HG03025 (cell line): ENCODE measurements at regions not wholly inside any gene's neighbourhood (a gene's known extent, or its start where the extent isn't known, plus 50 kb on each side); places are given as distances from the start of the nearest gene placed in this dataset.
"Not testable (repeated sequence)": the region's sequence is repeated elsewhere in the genome, so short reads cannot be mapped to it uniquely, and the experiment has no call there.

Experiments
- ATAC-seq: cut with Tn5 transposase; IDR thresholded peaks from one replicate; pipeline ENCODE4 v1.9.1; 2021; ENCODE audit warnings: mild to moderate bottlenecking, moderate library complexity; ENCODE audit not compliant: unreplicated experiment, low FRiP score

DNA sequence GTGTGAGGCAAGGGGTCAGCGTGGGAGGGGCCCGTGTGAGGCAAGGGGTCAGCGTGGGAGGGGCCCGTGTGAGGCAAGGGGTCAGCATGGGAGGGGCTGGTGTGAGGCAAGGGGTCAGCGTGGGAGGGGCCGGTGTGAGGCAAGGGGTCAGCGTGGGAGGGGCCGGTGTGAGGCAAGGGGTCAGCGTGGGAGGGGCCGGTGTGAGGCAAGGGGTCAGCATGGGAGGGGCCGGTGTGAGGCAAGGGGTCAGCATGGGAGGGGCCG is 119.2 kb downstream of the SEPTIN14 start:
- ATAC-seq: not testable (repeated sequence)

DNA sequence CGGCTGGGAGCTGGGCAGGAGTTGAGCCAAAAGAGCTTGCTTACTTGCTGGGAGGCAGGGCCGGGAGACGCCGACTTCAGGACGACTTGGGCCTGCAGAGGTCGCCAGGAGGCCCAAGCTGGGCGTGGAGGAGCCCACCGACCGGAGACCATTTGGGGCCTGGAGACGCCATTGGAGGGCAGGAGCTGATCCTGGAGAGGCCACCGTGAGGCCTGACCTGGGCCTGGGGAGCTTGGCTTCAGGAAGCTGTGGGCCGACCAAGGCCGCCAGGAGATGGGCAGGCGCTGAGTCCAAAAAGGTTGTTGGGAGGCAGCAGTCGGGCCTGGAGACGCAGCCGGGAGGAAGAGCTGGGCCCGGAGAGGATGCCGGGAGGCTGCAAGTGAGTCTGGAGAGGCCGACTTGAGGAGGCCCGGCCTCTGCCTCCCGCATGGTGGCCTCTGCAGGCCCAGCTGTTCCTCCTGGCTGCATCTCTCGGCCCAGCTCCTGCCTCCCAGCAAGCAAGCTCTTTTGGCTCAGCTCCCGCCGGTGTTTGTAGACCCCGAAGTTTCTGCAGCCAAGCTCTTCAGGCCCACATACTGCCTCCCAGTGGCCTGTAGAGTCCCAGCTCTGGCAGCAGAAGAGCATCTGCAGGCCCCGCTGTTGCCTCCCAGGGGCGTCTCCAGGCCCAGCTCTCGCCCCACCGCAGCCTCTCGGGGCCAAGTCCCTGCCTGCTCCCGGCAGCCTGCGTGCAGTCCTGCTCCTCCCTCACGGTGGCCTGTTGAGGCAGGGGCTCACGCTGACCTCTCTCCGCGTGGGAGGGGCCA is 119.7 kb downstream of the SEPTIN14 start:
- not testable (repeated sequence) for ATAC-seq

DNA sequence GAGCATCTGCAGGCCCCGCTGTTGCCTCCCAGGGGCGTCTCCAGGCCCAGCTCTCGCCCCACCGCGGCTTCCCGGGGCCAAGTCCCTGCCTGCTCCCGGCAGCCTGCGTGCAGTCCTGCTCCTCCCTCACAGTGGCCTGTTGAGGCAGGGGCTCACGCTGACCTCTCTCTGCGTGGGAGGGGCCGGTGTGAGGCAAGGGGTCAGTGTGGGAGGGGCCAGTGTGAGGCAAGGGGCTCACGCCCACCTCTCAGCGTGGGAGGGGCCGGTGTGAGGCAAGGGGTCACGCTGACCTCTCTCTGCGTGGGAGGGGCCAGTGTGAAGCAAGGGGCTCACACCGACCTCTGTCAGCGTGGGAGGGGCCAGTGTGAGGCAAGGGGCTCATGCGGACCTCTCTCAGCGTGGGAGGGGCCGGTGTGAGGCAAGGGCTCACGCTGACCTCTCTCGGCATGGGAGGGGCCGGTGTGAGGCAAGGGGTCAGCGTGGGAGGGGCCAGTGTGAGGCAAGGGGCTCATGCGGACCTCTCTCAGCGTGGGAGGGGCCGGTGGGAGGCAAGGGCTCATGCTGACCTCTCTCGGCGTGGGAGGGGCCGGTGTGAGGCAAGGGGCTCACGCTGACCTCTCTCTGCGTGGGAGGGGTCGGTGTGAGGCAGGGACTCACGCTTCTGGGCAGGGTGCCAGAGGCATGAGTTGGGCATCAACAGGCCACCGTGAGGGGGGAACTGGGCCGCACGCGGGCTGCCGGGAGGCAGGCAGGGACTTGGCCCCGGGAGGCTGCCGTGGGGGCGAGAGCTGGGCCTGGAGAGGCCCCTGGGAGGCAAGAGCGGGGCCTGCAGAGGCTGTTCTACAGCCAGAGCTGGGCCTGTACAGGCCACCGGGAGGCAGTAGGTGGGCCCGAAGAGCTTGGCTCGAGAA is 120.6 kb downstream of the SEPTIN14 start:
- not testable (repeated sequence) for ATAC-seq

DNA sequence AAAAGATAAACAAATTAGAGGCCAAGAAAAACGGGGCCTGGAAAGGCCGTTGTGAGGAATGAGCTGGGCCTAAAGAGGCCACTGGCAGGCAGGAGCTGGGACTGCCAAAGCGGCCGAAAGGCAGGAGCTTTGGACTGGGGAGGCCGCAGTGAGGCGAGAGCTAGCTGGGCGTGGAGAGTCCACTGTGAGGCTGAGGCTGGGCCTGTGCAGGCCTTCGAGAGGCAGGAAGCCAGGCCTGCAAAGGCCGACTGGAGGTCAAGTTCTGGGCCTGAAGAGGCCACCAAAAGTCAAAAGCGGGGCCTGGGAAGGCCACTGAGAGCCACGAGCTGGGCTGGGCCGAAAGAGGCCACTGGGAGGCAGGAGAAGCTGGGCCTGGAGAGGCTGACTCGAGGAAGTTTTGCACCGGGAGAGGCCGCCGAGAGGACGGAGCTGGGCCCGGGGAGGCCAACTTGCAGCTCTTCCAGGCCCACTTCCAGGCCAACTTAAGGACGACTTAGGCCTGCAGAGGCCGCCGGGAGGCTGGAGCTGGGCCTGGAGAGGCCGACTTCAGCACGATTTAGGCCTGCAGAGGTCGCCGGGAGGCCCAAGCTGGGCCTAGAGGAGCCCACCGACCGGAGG is 121.8 kb downstream of the SEPTIN14 start:
- ATAC-seq: not testable (repeated sequence)

DNA sequence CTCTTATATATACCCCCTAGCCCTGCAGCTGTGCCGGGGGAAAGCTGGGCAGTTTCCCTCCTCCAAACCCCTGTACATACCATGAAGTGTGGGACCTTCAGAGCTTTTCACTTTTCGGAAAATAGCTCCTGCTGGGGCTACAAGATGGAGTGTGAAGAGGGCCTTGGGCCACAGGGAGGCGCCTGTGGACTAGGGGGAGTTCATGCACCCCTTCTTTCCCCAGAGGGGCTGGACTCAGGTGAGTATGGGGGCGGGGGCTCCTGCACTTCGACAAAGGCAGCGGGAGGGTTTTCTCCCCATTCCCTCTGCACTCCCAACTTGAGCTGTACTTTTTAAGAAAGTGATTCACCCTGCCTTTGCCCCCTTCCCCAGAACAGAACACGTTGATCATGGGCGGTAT is 122.5 kb downstream of the SEPTIN14 start:
- ATAC-seq: not testable (repeated sequence)

DNA sequence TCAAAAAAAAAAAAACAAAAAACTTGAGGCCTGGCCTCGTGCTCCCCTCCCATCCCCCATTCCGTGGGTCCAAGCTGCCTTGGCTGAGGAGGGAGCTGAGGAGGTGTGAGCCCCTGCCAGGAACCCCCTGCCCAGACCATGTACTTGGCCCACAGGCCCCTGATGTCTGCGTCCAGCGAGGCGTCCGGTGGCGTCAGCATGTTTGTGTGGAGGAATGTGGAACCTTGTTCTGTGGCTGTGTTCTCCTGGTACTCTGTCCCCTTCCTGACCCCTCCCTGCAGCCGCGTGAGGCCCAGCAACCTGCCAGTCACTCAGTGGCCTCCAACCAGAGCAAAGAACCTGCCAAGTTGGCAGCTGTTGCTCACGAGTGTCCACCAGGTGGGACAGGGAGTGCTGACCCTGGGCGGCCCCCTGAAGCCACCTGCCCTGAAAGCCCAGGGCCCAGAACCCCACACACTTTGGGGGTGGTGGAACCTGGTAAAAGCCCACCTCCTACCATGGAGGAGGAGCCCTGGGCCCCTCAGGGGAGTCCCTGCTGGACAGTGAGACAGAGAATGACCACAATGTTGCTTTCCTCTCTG is 125.8 kb downstream of the SEPTIN14 start:
- ATAC-seq: not testable (repeated sequence)

DNA sequence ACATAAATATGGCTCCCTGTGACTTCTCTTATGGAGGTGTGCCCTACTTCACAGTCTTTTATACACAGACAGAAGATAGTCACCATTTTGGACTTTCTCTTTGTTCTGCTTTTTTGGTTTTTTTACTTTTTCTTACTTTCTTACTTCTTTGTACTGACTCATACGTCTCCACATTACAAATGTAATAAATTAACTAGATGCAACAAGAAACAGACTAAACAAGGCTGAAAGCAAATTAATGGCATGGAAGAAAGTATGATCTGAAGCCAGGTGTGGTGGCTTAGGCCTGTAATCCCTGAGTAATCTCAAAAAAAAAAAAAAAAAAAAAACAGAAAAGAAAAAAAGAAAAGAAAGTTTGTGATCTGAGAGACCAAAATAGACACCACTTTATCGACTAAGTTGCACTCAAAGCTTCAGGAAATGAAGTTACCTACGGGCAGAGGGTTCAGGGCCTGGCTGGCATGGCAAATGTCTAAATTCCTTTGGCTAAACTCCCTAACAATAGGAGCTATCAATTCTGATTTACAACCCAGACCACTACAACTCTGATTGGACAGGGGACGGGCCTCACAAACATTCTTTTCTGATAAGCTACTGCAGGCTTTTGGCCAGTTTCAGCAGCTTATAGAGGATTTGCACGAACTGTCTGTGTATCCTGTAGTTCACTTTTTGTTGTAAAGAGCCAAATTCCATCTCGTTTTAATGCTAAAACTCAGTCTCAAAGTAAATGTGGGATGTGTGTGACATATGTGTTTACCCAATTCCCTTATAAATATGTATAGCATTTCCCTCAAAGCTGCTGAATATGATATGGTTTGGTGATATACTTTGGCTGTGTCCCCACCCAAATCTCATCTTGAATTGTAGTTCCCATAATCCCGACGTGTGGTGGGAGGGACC is 129.1 kb downstream of the SEPTIN14 start:
- ATAC-seq: no peak

DNA sequence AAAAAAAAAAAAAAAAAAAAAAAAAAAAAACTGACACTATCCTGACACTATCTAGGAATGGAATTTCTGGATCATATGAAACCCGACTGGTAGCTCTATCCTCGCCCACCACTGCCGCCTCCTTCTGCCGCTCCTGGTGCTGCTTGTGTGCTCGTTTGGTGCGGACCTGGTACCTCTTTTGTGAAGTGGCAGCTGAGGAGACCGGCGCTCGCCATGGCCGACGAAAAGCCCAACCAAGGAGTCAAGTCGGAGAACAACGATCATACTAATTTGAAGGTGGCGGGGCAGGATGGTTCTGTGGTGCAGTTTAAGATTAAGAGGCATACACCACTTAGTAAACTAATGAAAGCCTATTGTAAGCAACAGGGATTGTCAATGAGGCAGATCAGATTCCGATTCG is 130.6 kb downstream of the SEPTIN14 start:
- ATAC-seq: no peak

DNA sequence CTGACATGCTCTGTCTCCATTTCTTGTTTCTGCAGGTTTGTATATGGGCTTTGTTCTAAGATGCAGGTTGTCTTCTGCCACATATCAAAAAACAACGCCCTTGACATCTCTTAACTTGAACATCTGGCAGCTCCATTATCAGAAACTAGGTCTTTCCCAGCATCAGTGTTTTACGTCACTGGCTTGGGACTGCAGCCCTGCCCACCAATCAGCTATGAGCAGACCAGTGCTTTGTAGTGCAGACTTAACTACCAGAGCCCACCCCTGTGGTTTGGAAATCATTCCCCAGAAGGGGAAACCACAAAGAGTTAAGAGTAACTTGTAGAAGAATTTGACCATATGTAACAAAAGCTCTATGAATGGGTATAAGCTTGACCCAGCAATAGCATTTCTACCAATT is 132.4 kb downstream of the SEPTIN14 start:
- no peak for ATAC-seq

DNA sequence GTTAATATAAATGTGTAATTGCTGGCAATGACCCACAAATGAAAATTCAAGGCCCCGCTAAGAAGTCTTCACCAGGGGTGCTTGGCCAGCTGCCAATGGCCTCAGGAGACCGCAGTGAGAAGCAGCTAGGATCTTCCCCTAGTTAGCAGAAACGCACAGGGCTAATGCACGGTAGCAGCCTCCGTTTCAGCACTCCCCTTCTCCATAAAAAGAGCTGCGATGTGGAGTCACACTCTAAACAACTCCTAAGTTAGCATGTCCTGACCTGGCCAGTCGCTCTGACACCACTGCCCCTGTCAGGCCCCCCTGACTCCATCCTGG is 139.0 kb downstream of the SEPTIN14 start:
- no peak for ATAC-seq

DNA sequence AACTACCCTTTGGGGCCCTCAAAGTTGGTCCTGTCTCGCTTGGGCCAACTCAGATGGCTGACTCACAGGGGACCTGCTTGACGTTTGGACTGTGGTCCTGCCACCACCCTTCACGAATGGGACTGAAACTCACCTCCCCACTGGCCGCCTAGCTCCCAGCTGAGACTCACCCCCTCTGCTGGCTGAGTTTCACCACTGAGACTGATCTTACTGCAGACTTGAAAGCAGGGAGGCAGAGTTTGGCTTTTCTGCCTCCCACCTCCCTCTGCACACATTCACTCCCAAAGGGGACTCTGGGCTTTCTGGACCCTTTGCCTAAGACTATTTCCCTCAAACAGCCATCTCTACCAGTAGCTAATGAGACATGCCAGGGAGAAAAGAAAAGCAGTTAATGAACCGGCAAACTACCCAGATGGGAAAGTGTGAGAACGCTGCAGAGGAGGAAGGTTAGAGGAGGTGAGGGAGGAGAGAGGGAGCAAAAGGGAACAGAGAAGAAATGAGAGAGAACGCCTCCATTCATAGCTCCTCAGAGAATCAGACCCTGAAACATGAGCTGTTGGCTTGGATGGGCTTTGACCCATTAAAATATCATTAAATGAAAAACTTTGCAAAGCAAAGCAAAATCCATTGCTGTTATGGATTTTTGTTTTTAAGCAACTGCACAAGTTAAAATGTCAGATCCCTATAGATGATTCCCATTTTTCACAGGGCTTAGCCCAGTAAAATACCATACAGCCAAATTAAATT is 139.5 kb downstream of the SEPTIN14 start:
- ATAC-seq: peak; percentile 82

DNA sequence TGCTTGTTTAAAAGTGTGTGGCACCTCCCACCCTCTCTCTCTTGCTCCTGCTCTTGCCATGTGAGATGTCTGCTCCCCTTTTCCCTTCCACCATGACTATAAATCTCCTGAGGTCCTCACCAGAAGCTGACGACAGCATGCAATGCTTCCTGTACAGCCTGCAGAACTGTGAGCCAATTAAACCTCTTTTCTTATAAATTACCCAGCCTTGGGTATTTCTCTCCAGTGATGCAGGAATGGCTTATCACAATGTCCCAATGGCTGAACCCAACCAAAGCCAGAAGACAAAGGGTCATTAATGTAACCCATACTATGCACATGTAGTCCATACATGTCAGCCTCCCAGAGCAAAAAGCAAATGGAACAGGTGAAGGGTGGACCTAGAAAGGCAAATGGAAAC is 141.5 kb downstream of the SEPTIN14 start:
- ATAC-seq: not testable (repeated sequence)

DNA sequence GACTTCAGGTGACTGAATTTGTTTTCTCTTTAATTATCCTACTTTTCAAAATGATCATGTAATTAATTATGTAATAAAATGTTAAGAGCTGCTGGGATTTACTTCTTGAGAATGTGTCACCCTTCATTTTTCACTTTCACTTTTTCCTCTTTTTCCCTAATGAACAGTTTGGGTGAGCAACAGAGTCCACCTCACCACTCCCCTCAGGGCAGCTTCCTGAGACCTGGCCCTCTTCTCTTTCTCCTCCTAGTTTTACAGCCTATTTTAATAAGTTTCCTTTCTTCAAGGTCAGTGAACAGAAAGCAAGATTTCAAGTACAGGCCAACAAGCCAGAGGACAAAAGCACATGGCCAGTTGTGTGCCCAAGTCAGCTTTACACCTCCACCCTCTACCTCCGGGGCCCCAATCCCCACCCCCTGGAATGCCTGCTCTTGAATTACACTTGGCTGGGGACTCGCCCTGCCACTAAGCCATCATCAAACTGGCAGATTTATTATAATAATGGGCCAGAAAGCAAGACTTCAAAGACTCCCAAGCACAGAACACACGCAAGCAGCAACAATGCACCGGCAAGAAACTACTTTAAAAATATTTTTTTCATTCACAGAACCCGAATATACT is 143.1 kb upstream of the VOPP1 start:
- ATAC-seq: not testable (repeated sequence)

DNA sequence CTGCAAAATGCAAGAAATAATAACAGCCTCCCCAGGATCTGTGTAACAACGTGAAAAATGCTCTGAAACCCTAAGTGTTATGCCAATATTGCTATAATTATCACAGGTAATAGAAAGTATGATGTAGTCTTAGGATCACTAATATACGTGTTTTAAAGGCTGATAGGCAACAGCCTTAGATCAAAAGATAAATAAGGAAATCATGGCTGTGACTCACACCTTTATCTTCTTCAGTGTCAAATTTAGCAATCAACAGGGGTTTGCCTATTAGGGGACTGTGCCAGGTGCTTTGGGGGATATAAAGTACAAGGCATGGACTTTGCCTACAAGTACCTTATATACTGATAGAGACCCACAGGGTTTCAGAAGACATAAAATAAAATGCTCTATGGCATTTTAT is 142.1 kb upstream of the VOPP1 start:
- not testable (repeated sequence) for ATAC-seq

DNA sequence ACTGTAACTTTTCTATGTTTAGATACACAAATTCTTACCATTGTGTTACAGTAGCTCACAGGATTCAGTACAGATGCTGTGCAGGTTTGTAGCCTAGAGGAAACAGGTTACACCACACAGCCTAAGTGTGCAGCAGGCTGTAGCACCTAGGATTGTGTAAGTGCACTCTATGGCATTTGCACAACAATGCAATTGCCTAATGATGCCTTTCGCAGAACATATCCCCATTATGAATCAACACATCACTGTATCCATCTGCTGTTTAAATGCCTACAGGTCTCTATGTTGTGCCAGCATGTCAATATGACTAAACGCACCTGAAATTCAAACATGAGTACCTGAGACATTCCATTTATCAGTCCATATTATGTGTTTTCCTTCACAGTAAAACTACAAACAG is 138.0 kb upstream of the VOPP1 start:
- ATAC-seq: not testable (repeated sequence)

DNA sequence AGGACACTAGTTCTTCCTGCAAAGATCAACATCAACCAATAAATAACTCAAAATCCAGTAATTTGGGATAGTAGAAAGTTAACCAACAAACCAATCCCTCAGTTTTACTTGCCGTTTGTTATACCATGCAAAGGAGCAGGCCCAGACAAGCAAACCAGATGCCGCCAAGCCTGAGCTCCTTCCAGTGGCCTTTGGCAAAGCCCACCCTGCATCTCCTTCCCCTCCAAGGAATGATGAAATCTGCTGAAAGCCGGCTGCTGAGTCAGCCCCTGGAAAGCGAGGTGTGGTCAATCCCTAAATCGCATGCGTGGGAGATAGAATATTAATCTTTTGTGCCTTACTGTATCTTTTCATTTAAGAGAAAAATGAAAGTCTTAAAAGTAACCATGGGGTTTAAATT is 135.7 kb upstream of the VOPP1 start:
- not testable (repeated sequence) for ATAC-seq

DNA sequence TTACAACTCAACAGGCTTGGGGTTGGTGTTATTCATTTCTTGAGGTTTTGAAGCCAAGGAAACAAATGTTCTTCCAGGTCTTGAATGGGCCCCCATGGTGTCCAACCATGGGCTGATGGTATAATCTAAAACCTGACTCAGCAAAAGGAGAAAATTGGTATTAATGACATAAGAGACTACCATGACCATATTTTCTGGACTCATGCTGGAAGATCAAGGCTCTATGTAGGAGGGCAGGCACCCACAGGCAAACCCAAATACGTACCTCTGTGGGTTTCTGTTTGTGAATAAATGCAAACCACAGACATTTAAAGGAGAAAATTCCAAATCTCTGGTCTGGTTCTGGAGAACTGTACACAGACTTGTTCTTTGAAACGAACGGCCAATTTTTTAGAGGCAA is 135.1 kb upstream of the VOPP1 start:
- ATAC-seq: not testable (repeated sequence)

DNA sequence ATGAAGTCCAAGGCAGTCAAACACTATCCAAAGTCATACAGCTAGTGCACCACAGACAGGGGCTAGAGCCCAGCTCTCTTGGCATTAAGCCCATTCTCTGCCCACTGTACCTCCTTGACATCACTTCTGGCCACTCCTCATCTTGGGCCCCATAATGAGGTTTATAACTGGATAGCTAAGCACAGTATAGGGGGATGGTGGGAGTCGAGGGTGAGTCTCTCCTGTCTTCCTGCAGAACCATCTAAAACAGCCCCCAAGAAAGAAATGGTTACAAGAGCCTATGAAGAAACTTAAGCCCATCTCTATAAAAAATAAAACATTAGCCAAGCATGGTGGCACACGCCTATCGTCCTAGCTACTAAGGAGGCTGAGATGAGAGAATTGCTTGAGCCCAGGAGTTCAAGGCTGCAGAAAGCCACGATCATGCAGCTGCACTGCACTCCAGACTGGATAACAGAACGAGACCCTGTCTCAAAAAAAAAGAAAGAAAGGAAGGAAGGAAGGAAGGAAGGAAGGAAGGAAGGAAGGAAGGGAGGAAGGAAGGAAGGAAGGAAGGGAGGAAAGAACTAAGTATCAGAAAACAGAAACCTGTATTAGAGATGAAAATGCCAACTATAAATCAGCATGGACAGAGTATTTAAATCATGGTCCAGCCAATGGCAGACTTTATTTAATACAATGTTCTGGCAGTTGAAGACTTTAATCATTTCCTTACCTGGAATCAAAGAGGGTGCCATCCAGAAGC is 134.3 kb upstream of the VOPP1 start:
- ATAC-seq: not testable (repeated sequence)
